Endothelial cell of umbilical vein (primary cell): ENCODE measurements at regions not wholly inside any gene's neighbourhood (a gene's known extent, or its start where the extent isn't known, plus 50 kb on each side); places are given as distances from the start of the nearest gene placed in this dataset.

Source experiments
- BruUV-seq: library from RNA; stranded (reverse); fragments of 400-500 nt; replicated peaks from 2 replicates; lab custom pipeline; 2021; lab: Mats Ljungman, UMichigan
- CTCF ChIA-PET: fragments of 300-600, 350-600 bp; sonication (Branson Sonifier 250); formaldehyde crosslinking; loops from one replicate; lab custom pipeline; 2021; ENCODE audit warnings: antibody characterized with exemption, inconsistent platforms; lab: Charles Lee
- POLR2A ChIA-PET: fragments of 300-600, 350-600 bp; sonication (Branson Sonifier 250); formaldehyde crosslinking; loops from one replicate; lab custom pipeline; 2021; ENCODE audit warnings: antibody characterized with exemption, inconsistent platforms; lab: Charles Lee
- DNase-seq: peaks from one replicate; pipeline ENCODE4 v3.0.0-alpha.2; 2011; ENCODE audit warnings: low read depth, low spot score
- FAIRE-seq: peaks from 2 replicates; lab custom pipeline; 2011; peaks lifted over from hg19 to GRCh38; lab: Jason Lieb, UNC
- H2AFZ ChIP-seq: 2 replicates; pipeline ENCODE4 v1.6.0; 2012; ENCODE audit warnings: low read depth, low read length, control low read depth, inconsistent platforms
- H3K27ac ChIP-seq: 2 replicates; pipeline ENCODE4 v1.5.1; 2011; ENCODE audit warnings: low read depth, mild to moderate bottlenecking, control low read depth, low read length, moderate library complexity; ENCODE audit not compliant: insufficient read depth
- H3K27me3 ChIP-seq, 2 experiments: 2 replicates each; pipeline versions ENCODE4 v1.6.0 to v1.6.1; 2011; ENCODE audit warnings: low read length in 2 of 2, mixed read lengths in 1 of 2; ENCODE audit not compliant: control insufficient read depth in 2 of 2, insufficient read depth in 2 of 2
- H3K36me3 ChIP-seq, 2 experiments: 2 replicates in 1 of 2; 3 replicates in 1 of 2; pipeline ENCODE4 v1.5.1; 2011; ENCODE audit warnings: low read length in 2 of 2, mild to moderate bottlenecking in 1 of 2, moderate library complexity in 1 of 2; ENCODE audit not compliant: control insufficient read depth in 2 of 2, insufficient read depth in 2 of 2; ENCODE audit errors: extremely low read depth in 1 of 2
- H3K4me1 ChIP-seq: 3 replicates; pipeline ENCODE4 v1.5.1; 2011; ENCODE audit warnings: mild to moderate bottlenecking, low read length; ENCODE audit not compliant: control insufficient read depth, insufficient read depth; ENCODE audit errors: extremely low read depth
- H3K4me2 ChIP-seq: 2 replicates; pipeline ENCODE4 v1.6.1; 2011; ENCODE audit warnings: low read length, control low read depth, mixed read lengths; ENCODE audit not compliant: insufficient read depth
- H3K4me3 ChIP-seq, 3 experiments: fragments of 200-600 bp in 1 of 3; sonication (generic), shearing (Covaris generic) in 1 of 3; replicated peaks in 1 of 3; 2 replicates each; pipeline ENCODE4 v1.5.1; 2011 to 2016; ENCODE audit warnings: control low read depth in 3 of 3, low read length in 3 of 3, mild to moderate bottlenecking in 2 of 3, inconsistent platforms in 1 of 3, low read depth in 1 of 3, moderate library complexity in 1 of 3; ENCODE audit not compliant: insufficient read depth in 1 of 3
- H3K79me2 ChIP-seq: 2 replicates; pipeline ENCODE4 v1.6.0; 2012; ENCODE audit warnings: low read length, inconsistent platforms; ENCODE audit not compliant: control insufficient read depth, insufficient read depth
- H3K9ac ChIP-seq: replicated peaks from 2 replicates; pipeline ENCODE3; 2011; ENCODE audit warnings: low read length, control low read depth; ENCODE audit not compliant: insufficient read depth; ENCODE audit errors: extremely low read depth
- H3K9me1 ChIP-seq: replicated peaks from 3 replicates; pipeline ENCODE4 v1.6.0; 2011; ENCODE audit warnings: mild to moderate bottlenecking, low read length; ENCODE audit not compliant: control insufficient read depth, insufficient read depth; ENCODE audit errors: extremely low read depth
- H3K9me3 ChIP-seq: replicated peaks from 2 replicates; pipeline ENCODE4 v1.5.1; 2012; ENCODE audit warnings: low read length, inconsistent platforms; ENCODE audit not compliant: control insufficient read depth, insufficient read depth
- H4K20me1 ChIP-seq: replicated peaks from 2 replicates; pipeline ENCODE3; 2011; ENCODE audit warnings: mild to moderate bottlenecking, low read length; ENCODE audit not compliant: control insufficient read depth, insufficient read depth; ENCODE audit errors: extremely low read depth
- EZH2 ChIP-seq: IDR thresholded peaks from 2 replicates; pipeline ENCODE4 v1.6.1; 2012; ENCODE audit warnings: borderline replicate concordance, low read depth, mild to moderate bottlenecking, moderate library complexity, low read length, inconsistent platforms; ENCODE audit not compliant: severe bottlenecking
- FOS ChIP-seq: IDR thresholded peaks from 2 replicates; pipeline ENCODE4 v1.6.1; 2011; ENCODE audit warnings: mild to moderate bottlenecking, low read length, moderate library complexity, borderline replicate concordance; ENCODE audit not compliant: insufficient read depth
- GATA2 ChIP-seq: IDR thresholded peaks from 2 replicates; pipeline ENCODE4 v1.7.0; 2011; ENCODE audit warnings: low read depth, mild to moderate bottlenecking, moderate library complexity, mixed read lengths, low read length; ENCODE audit not compliant: insufficient read length, insufficient read depth
- JUN ChIP-seq: IDR thresholded peaks from 2 replicates; pipeline ENCODE4 v1.6.1; 2011; ENCODE audit warnings: borderline replicate concordance, low read depth; ENCODE audit not compliant: insufficient read length, insufficient read depth
- MYC ChIP-seq: IDR thresholded peaks from one replicate; pipeline ENCODE4 v1.6.1; 2011; ENCODE audit warnings: mild to moderate bottlenecking, low read depth, low read length
- POLR2A ChIP-seq: IDR thresholded peaks from 2 replicates; pipeline ENCODE4 v1.6.1; 2012; ENCODE audit warnings: low read depth, mild to moderate bottlenecking, control low read depth, low read length
- POLR2AphosphoS5 ChIP-seq: IDR thresholded peaks from 2 replicates; pipeline ENCODE4 v1.6.1; 2012; ENCODE audit warnings: low read depth, mild to moderate bottlenecking, control low read depth, low read length, moderate library complexity; ENCODE audit not compliant: insufficient read depth
- dilution Hi-C: fragments of 300-500 bp; cut with MboI; formaldehyde crosslinking; loops from one replicate; pipeline ENCODE4 v1.15.0; 2019; ENCODE audit warnings: low sequenced_read_pairs; ENCODE audit not compliant: extremely low pct_ligation_motif_present
- intact Hi-C: fragments of 100-400 bp; cut with micrococcal nuclease; formaldehyde crosslinking; loops from one replicate; pipeline ENCODE4 v1.10.0; 2022
- TF ChIP-seq, protein P1 (sequence below), 2 donors: IDR thresholded peaks; 1 replicate in 1 of 2; 2 replicates in 1 of 2; pipeline ENCODE4 v1.5.1; 2011; ENCODE audit warnings: low read length in 2 of 2, mild to moderate bottlenecking in 2 of 2, moderate library complexity in 2 of 2, control low read depth in 1 of 2, inconsistent platforms in 1 of 2, low read depth in 1 of 2; ENCODE audit not compliant: insufficient read depth in 1 of 2; ENCODE audit errors: extremely low read depth in 1 of 2
- TF ChIP-seq, protein P2 (sequence below): IDR thresholded peaks from 2 replicates; pipeline ENCODE4 v1.6.1; 2011; ENCODE audit not compliant: insufficient read depth, insufficient read length

DNA sequence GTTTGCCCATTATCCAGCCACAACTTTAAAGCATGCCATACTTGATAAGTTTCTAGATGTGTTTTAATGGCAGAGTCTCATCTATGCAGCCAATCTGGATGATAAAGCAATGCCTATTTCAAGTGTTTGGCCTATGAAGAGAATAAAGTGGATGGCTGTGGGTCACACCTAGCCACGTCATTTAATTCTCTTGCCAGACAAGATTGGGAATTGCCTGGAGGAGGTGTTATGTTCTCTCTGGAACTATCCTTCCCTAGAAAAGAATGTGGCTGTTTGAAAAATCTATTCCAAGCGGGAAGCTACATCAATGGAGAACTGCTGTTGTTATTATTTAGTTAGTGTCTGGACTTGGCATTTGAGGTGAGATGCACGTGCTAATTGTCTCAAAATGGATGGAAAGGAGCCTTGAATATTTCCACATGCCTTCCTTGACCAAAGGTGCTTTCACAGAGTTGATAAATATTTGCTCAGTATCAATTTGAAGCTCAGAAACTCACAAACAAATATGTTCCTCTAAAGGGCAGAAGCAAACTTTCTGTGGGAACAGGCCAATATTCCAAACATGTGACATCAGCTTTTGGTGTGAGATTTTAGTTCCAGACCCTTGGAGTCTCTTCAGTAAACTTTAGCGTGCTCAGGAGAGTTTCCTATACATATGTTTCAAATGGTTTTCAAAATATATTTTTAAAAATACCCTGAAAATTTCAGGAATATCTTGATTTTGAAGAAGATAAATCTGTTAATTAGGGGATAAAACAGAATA, 510.6 kb upstream of the SGO1 start:
- DNase-seq (no peak), FAIRE-seq (no peak)
- Histone ChIP-seq H3K4me2 (no peak overlapping the region), H3K9ac (no peak overlapping the region), H3K9me3 (no peaks in the 10 kb centered on the region), H3K27me3 (no peaks in the 10 kb centered on the region), H3K36me3 (no peaks in the 10 kb centered on the region), H3K4me1 (no peaks in the 10 kb centered on the region), H3K79me2 (no peaks in the 10 kb centered on the region), H4K20me1 (no peaks in the 10 kb centered on the region), H2AFZ (no peak overlapping the region), H3K27ac (no peak overlapping the region), H3K4me3 (no peak overlapping the region), H3K9me1 (no peaks in the 10 kb centered on the region)
- CTCF ChIA-PET: no interaction called here
- intact Hi-C loops: no loop called here
- dilution Hi-C loops: no loop called here
- TF ChIP-seq GATA2 (no peak), FOS (no peak), MYC (no peak), POLR2A (no peak), POLR2AphosphoS5 (no peak), EZH2 (no peak), JUN (no peak)
- TF ChIP-seq, protein P1, sequence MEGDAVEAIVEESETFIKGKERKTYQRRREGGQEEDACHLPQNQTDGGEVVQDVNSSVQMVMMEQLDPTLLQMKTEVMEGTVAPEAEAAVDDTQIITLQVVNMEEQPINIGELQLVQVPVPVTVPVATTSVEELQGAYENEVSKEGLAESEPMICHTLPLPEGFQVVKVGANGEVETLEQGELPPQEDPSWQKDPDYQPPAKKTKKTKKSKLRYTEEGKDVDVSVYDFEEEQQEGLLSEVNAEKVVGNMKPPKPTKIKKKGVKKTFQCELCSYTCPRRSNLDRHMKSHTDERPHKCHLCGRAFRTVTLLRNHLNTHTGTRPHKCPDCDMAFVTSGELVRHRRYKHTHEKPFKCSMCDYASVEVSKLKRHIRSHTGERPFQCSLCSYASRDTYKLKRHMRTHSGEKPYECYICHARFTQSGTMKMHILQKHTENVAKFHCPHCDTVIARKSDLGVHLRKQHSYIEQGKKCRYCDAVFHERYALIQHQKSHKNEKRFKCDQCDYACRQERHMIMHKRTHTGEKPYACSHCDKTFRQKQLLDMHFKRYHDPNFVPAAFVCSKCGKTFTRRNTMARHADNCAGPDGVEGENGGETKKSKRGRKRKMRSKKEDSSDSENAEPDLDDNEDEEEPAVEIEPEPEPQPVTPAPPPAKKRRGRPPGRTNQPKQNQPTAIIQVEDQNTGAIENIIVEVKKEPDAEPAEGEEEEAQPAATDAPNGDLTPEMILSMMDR (IDR thresholded peaks at IDR 0.05; ENCODE audit: extremely low read depth in 1 of 2, insufficient read depth in 1 of 2, low read depth in 1 of 2, low read length in 2 of 2): no peak
- TF ChIP-seq, protein P2, sequence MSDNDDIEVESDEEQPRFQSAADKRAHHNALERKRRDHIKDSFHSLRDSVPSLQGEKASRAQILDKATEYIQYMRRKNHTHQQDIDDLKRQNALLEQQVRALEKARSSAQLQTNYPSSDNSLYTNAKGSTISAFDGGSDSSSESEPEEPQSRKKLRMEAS: no peak
- POLR2A ChIA-PET: no interaction called here
- no TSS peak for BruUV-seq
